IMR-90 (cell line): ENCODE measurements at regions not wholly inside any gene's neighbourhood (a gene's known extent, or its start where the extent isn't known, plus 50 kb on each side); places are given as distances from the start of the nearest gene placed in this dataset.

ENCODE experiments used
- ATAC-seq: fragments of 200-7000 bp; cut with Tn5 transposase; 2 replicates; pipeline ENCODE4 v1.9.1; 2020; ENCODE audit warnings: low read depth, mild to moderate bottlenecking, moderate library complexity
- BruUV-seq: library from RNA; stranded (reverse); fragments of 400-500 nt; replicated peaks from 2 replicates; lab custom pipeline; 2021; lab: Mats Ljungman, UMichigan
- CTCF ChIA-PET: fragments of 300-600 bp; formaldehyde crosslinking; extraction: SDS; loops from one replicate; lab custom pipeline; 2021; ENCODE audit warnings: antibody characterized with exemption; lab: Yijun Ruan, JAX
- POLR2A ChIA-PET: fragments of 300-600 bp; sonication (Branson Sonifier 250); formaldehyde crosslinking; loops from one replicate; lab custom pipeline; 2022; ENCODE audit warnings: antibody characterized with exemption; ENCODE audit not compliant: unreplicated experiment; lab: Charles Lee
- DNase-seq: peaks from one replicate; pipeline ENCODE4 v3.0.0; 2013
- H2AFZ ChIP-seq: replicated peaks from 2 replicates; pipeline ENCODE3; 2013; ENCODE audit warnings: low read length, mild to moderate bottlenecking; ENCODE audit not compliant: poor library complexity
- H2AK5ac ChIP-seq: 2 replicates; pipeline ENCODE4 v1.6.1; 2013; ENCODE audit warnings: low read depth, low read length, inconsistent platforms
- H2AK9ac ChIP-seq: replicated peaks from 2 replicates; pipeline ENCODE3; 2013; ENCODE audit warnings: mild to moderate bottlenecking, low read depth, low read length, moderate library complexity; ENCODE audit not compliant: poor library complexity
- H2BK120ac ChIP-seq: 2 replicates; pipeline ENCODE4 v1.6.1; 2013; ENCODE audit warnings: low read depth, low read length, inconsistent platforms
- H2BK15ac ChIP-seq: 3 replicates; pipeline ENCODE4 v1.6.1; 2013; ENCODE audit warnings: low read depth, low read length, inconsistent platforms
- H2BK20ac ChIP-seq: 2 replicates; pipeline ENCODE4 v1.6.1; 2013; ENCODE audit warnings: low read depth, mild to moderate bottlenecking, inconsistent platforms, low read length, moderate library complexity
- H2BK5ac ChIP-seq: 2 replicates; pipeline ENCODE4 v1.6.1; 2013; ENCODE audit warnings: mild to moderate bottlenecking, low read depth, low read length, inconsistent platforms; ENCODE audit not compliant: poor library complexity, severe bottlenecking
- H3K14ac ChIP-seq: replicated peaks from 2 replicates; pipeline ENCODE4 v1.6.1; 2013; ENCODE audit warnings: low read depth, low read length, inconsistent platforms
- H3K18ac ChIP-seq: 2 replicates; pipeline ENCODE4 v1.6.1; 2013; ENCODE audit warnings: low read depth, low read length, control low read depth
- H3K23ac ChIP-seq: 2 replicates; pipeline ENCODE4 v1.6.1; 2013; ENCODE audit warnings: low read depth, low read length, inconsistent platforms
- H3K27ac ChIP-seq: 2 replicates; pipeline ENCODE4 v1.5.1; 2013; ENCODE audit warnings: mild to moderate bottlenecking, control low read depth, low read length; ENCODE audit not compliant: insufficient read depth
- H3K27me3 ChIP-seq: 2 replicates; pipeline ENCODE4 v1.6.1; 2013; ENCODE audit warnings: low read length; ENCODE audit not compliant: control insufficient read depth, insufficient read depth
- H3K36me3 ChIP-seq: 2 replicates; pipeline ENCODE4 v1.6.1; 2013; ENCODE audit warnings: low read length, mixed read lengths; ENCODE audit not compliant: control insufficient read depth, insufficient read depth
- H3K4ac ChIP-seq: 2 replicates; pipeline ENCODE4 v1.6.1; 2013; ENCODE audit warnings: low read depth, low read length, inconsistent platforms
- H3K4me1 ChIP-seq: 2 replicates; pipeline ENCODE4 v1.6.1; 2013; ENCODE audit warnings: low read length, mixed read lengths; ENCODE audit not compliant: control insufficient read depth, insufficient read depth
- H3K4me2 ChIP-seq: 2 replicates; pipeline ENCODE4 v1.6.1; 2013; ENCODE audit warnings: low read depth, mild to moderate bottlenecking, control low read depth, low read length, moderate library complexity
- H3K4me3 ChIP-seq: 2 replicates; pipeline ENCODE4 v1.5.1; 2013; ENCODE audit warnings: low read depth, mild to moderate bottlenecking, control low read depth, low read length, moderate library complexity; ENCODE audit not compliant: insufficient read depth
- H3K56ac ChIP-seq: 2 replicates; pipeline ENCODE4 v1.6.1; 2013; ENCODE audit warnings: low read length, inconsistent platforms; ENCODE audit not compliant: insufficient read depth; ENCODE audit errors: extremely low read depth
- H3K79me1 ChIP-seq, 2 experiments: 2 replicates each; pipeline ENCODE4 v1.6.1; 2013; ENCODE audit warnings: low read length in 2 of 2, inconsistent platforms in 1 of 2, low read depth in 1 of 2
- H3K9ac ChIP-seq: 2 replicates; pipeline ENCODE4 v1.6.1; 2013; ENCODE audit warnings: low read depth, low read length, control low read depth
- H3K9me1 ChIP-seq: 2 replicates; pipeline ENCODE4 v1.6.1; 2013; ENCODE audit warnings: low read length, inconsistent platforms; ENCODE audit not compliant: insufficient read depth
- H3K9me3 ChIP-seq: 2 replicates; pipeline ENCODE4 v1.6.1; 2013; ENCODE audit warnings: low read length; ENCODE audit not compliant: control insufficient read depth, insufficient read depth
- H4K20me1 ChIP-seq: 2 replicates; pipeline ENCODE4 v1.6.1; 2013; ENCODE audit warnings: low read length, inconsistent platforms; ENCODE audit not compliant: insufficient read depth
- H4K5ac ChIP-seq: 2 replicates; pipeline ENCODE4 v1.6.1; 2013; ENCODE audit warnings: mild to moderate bottlenecking, low read depth, low read length, control low read depth
- H4K8ac ChIP-seq, 2 experiments: 2 replicates each; pipeline ENCODE4 v1.6.1; 2013; ENCODE audit warnings: low read depth in 2 of 2, low read length in 2 of 2, control low read depth in 1 of 2, inconsistent platforms in 1 of 2
- H4K91ac ChIP-seq: 2 replicates; pipeline ENCODE4 v1.6.1; 2013; ENCODE audit warnings: low read depth, low read length, inconsistent platforms; ENCODE audit not compliant: insufficient read depth
- CHD1 ChIP-seq: IDR thresholded peaks from 2 replicates; pipeline ENCODE4 v1.6.1; 2012; ENCODE audit warnings: low read depth, low read length, improper control_type of control experiment
- MAFK ChIP-seq: IDR thresholded peaks from 2 replicates; pipeline ENCODE4 v1.6.1; 2012; ENCODE audit warnings: low read depth, low read length, improper control_type of control experiment
- MXI1 ChIP-seq: IDR thresholded peaks from 2 replicates; pipeline ENCODE4 v1.6.1; 2012; ENCODE audit warnings: low read depth, mild to moderate bottlenecking, low read length, moderate library complexity, borderline replicate concordance
- NFE2L2 ChIP-seq: fragments of 150-350 bp; IDR thresholded peaks from 2 replicates; pipeline ENCODE4 v1.6.1; 2016; ENCODE audit warnings: low read depth, mild to moderate bottlenecking, low read length
- RAD21 ChIP-seq: IDR thresholded peaks from 2 replicates; pipeline ENCODE4 v1.6.1; 2012; ENCODE audit warnings: low read length, improper control_type of control experiment
- RCOR1 ChIP-seq: IDR thresholded peaks from 2 replicates; pipeline ENCODE4 v1.6.1; 2012; ENCODE audit warnings: mild to moderate bottlenecking, low read length, improper control_type of control experiment; ENCODE audit not compliant: insufficient replicate concordance
- SMC3 ChIP-seq: fragments of 150-350 bp; IDR thresholded peaks from 2 replicates; pipeline ENCODE4 v1.6.1; 2016; ENCODE audit warnings: low read depth, mild to moderate bottlenecking, antibody characterized with exemption, low read length, moderate library complexity
- WGBS, 2 experiments: methylation state at CpG; one replicate each; pipeline versions ENCODE4 v1.1.5 to v1.1.7; 2013; ENCODE audit warnings: missing lambda C conversion rate in 2 of 2; ENCODE audit not compliant: insufficient read length in 1 of 2; ENCODE audit errors: extremely low coverage in 2 of 2; 5-methylcytosine and 5-hydroxymethylcytosine counted together
- dilution Hi-C: fragments of 300-500 bp; cut with HindIII; formaldehyde crosslinking; loops from one replicate; pipeline ENCODE4 v1.14.3; 2018; ENCODE audit warnings: low sequenced_read_pairs; ENCODE audit not compliant: unreplicated experiment
- in situ Hi-C: fragments of 300-500 bp; cut with MboI; formaldehyde crosslinking; loops from 3 replicates; pipeline ENCODE4 v1.14.3; 2019; ENCODE audit warnings: low sequenced_read_pairs, inconsistent platforms, mixed read lengths
- intact Hi-C: fragments of 100-400 bp; cut with micrococcal nuclease; formaldehyde crosslinking; loops from 2 replicates; pipeline ENCODE4 v1.10.0; 2022
- TF ChIP-seq, protein P1 (sequence below): conservative IDR thresholded peaks from 2 replicates; pipeline ENCODE4 v1.5.1; 2012; ENCODE audit warnings: mild to moderate bottlenecking, low read depth, low read length, improper control_type of control experiment
- TF ChIP-seq, protein P2 (sequence below): fragments of 150-350 bp; IDR thresholded peaks from 2 replicates; pipeline ENCODE4 v1.6.1; 2016; ENCODE audit warnings: low read depth, mild to moderate bottlenecking, low read length, moderate library complexity, borderline replicate concordance

DNA sequence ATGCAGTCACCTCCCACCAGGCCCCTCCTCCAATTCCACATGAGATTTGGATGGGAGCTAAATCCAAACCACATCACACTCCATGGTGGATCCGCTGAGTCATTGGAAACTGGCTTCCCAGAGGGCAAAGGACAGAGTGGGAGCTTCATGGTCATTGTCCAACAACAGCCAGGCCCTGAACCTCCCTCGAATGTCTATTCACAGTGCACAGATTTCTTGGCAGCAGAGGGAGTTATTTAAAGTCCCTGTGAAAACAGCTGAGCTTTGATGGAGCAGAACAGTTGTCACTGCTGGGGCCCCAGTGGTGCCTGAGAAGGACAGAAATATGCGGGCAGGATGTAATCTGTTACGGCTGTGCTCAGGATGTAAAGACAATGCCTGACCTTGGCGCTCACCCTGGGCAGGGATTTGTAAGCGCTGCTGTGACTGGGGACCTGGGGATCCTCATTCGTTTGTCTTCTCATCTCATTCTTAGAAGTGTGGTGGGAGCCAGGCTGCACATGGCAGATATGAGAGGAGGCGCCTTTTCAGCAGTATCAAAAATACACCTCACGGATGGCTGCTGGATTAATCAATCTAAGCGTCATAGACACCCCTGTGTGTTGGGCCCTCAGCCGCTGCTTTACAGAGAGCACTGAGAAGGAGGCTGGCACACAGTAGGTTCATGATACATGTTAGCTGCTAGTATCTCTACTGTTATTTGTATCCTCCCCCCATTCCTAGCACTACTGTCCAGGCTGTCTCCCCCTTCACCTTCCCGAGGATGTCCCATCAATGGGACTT lies 439.4 kb downstream of the PTPRU start:
- no peak overlapping the region for H3K9ac ChIP-seq
- no peak overlapping the region for H3K23ac ChIP-seq
- H3K9me1 ChIP-seq, result no peaks in the 10 kb centered on the region
- H2BK120ac ChIP-seq, result no peak overlapping the region
- H2AK9ac ChIP-seq, result no peak overlapping the region
- no peak for TF ChIP-seq CHD1
- no peak for TF ChIP-seq RCOR1
- no peak for TF ChIP-seq MXI1
- TF ChIP-seq RAD21, result no peak
- TF ChIP-seq, protein P1, sequence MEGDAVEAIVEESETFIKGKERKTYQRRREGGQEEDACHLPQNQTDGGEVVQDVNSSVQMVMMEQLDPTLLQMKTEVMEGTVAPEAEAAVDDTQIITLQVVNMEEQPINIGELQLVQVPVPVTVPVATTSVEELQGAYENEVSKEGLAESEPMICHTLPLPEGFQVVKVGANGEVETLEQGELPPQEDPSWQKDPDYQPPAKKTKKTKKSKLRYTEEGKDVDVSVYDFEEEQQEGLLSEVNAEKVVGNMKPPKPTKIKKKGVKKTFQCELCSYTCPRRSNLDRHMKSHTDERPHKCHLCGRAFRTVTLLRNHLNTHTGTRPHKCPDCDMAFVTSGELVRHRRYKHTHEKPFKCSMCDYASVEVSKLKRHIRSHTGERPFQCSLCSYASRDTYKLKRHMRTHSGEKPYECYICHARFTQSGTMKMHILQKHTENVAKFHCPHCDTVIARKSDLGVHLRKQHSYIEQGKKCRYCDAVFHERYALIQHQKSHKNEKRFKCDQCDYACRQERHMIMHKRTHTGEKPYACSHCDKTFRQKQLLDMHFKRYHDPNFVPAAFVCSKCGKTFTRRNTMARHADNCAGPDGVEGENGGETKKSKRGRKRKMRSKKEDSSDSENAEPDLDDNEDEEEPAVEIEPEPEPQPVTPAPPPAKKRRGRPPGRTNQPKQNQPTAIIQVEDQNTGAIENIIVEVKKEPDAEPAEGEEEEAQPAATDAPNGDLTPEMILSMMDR, result no peak
- TF ChIP-seq MAFK, result no peak
- TF ChIP-seq, protein P2, sequence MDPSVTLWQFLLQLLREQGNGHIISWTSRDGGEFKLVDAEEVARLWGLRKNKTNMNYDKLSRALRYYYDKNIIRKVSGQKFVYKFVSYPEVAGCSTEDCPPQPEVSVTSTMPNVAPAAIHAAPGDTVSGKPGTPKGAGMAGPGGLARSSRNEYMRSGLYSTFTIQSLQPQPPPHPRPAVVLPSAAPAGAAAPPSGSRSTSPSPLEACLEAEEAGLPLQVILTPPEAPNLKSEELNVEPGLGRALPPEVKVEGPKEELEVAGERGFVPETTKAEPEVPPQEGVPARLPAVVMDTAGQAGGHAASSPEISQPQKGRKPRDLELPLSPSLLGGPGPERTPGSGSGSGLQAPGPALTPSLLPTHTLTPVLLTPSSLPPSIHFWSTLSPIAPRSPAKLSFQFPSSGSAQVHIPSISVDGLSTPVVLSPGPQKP, result no peak
- TF ChIP-seq NFE2L2, result peak; percentile 58
- TF ChIP-seq SMC3, result no peak
- no peaks in the 10 kb centered on the region for H3K36me3 ChIP-seq
- H2AFZ ChIP-seq, result peak overlapping the region; percentile 62
- DNase-seq, result no peak
- no peaks in the 10 kb centered on the region for H3K79me1 ChIP-seq
- in situ Hi-C loops (no loop called here), dilution Hi-C loops (no loop called here), intact Hi-C loops (no loop called here)
- no peak overlapping the region for H2BK5ac ChIP-seq
- no peak for ATAC-seq
- H2BK15ac ChIP-seq, result no peak overlapping the region
- POLR2A ChIA-PET, result no interaction called here
- H4K8ac ChIP-seq, result no peak overlapping the region
- H3K4me3 ChIP-seq, result no peak overlapping the region
- H3K4me2 ChIP-seq, result no peak overlapping the region
- H4K20me1 ChIP-seq, result no peaks in the 10 kb centered on the region
- H3K9me3 ChIP-seq, result no peaks in the 10 kb centered on the region
- H3K4ac ChIP-seq, result no peak overlapping the region
- no peak overlapping the region for H3K18ac ChIP-seq
- no peak overlapping the region for H3K56ac ChIP-seq
- no peaks in the 10 kb centered on the region for H3K27me3 ChIP-seq
- no peak overlapping the region for H2BK20ac ChIP-seq
- no peak overlapping the region for H3K14ac ChIP-seq
- H3K27ac ChIP-seq, result no peak overlapping the region
- H4K5ac ChIP-seq, result no peak overlapping the region
- 26% methylated on average over 4 of the region's 12 CpGs; no CpG with 5 or more reads in 1 of the 2 experiments for WGBS, 2 experiments
- no TSS peak for BruUV-seq
- no peaks in the 10 kb centered on the region for H3K4me1 ChIP-seq
- CTCF ChIA-PET, result no interaction called here
- H4K91ac ChIP-seq, result no peak overlapping the region
- H2AK5ac ChIP-seq, result no peak overlapping the region
